Gastroesophageal sphincter (tissue), 3 donors: ENCODE measurements at regions not wholly inside any gene's neighbourhood (a gene's known extent, or its start where the extent isn't known, plus 50 kb on each side); places are given as distances from the start of the nearest gene placed in this dataset.

Experiments
- CTCF ChIP-seq, 4 experiments: fragments of 200-600 bp in 2 of 4; fragments of 450-650 bp in 2 of 4; sonication (generic) in 1 of 4; IDR thresholded peaks; one replicate each; pipeline ENCODE4 v1.5.1; 2017 to 2019; ENCODE audit warnings: antibody characterized with exemption in 4 of 4, mild to moderate bottlenecking in 2 of 4, moderate library complexity in 2 of 4
- EP300 ChIP-seq: sonication (generic); formaldehyde crosslinking; IDR thresholded peaks from one replicate; pipeline ENCODE4 v1.6.1; 2017; ENCODE audit warnings: antibody characterized with exemption, mild to moderate bottlenecking
- POLR2A ChIP-seq, 2 donors: fragments of 450-650 bp; IDR thresholded peaks; one replicate each; pipeline ENCODE4 v1.6.1; 2017; ENCODE audit warnings: antibody characterized with exemption in 2 of 2, mild to moderate bottlenecking in 2 of 2, moderate library complexity in 1 of 2

- no peak for TF ChIP-seq CTCF (IDR thresholded peaks at IDR 0.05)
- TF ChIP-seq EP300 = no peak
- no peak for TF ChIP-seq POLR2A (IDR thresholded peaks at IDR 0.05)
Observed at GRCh38 chr14:84064316-84065125, 1465.4 kb upstream of the FLRT2 start.
